Panc1 (cell line): ENCODE measurements at regions not wholly inside any gene's neighbourhood (a gene's known extent, or its start where the extent isn't known, plus 50 kb on each side); places are given as distances from the start of the nearest gene placed in this dataset.

Experiments used
- ATAC-seq: fragments of 200-7000 bp; cut with Tn5 transposase; 2 replicates; pipeline ENCODE4 v1.9.1; 2020; ENCODE audit warnings: mild to moderate bottlenecking, moderate library complexity
- BruUV-seq: library from RNA; stranded (reverse); fragments of 400-500 nt; replicated peaks from 2 replicates; lab custom pipeline; 2021; lab: Mats Ljungman, UMichigan
- CTCF ChIA-PET: fragments of 300-600 bp; sonication (Branson Sonifier 250); formaldehyde crosslinking; loops from one replicate; lab custom pipeline; 2022; ENCODE audit warnings: antibody characterized with exemption; lab: Charles Lee
- POLR2A ChIA-PET: fragments of 300-600 bp; sonication (Branson Sonifier 250); formaldehyde crosslinking; loops from one replicate; lab custom pipeline; 2022; ENCODE audit warnings: antibody characterized with exemption; lab: Charles Lee
- DNase-seq: peaks from one replicate; pipeline ENCODE4 v3.0.0-alpha.2; 2010; ENCODE audit warnings: low read depth, low spot score
- H3K27ac ChIP-seq: 2 replicates; pipeline ENCODE4 v1.5.1; 2011; ENCODE audit warnings: mild to moderate bottlenecking, low read length, inconsistent platforms
- H3K27me3 ChIP-seq: fragments of 200-500 bp; sonication (Bioruptor generic); 2 replicates; pipeline ENCODE4 v1.6.0; 2014; ENCODE audit warnings: low read length, inconsistent platforms; ENCODE audit not compliant: control insufficient read depth, insufficient read depth
- H3K36me3 ChIP-seq: fragments of 200-500 bp; sonication (Bioruptor generic); 2 replicates; pipeline ENCODE4 v1.5.1; 2014; ENCODE audit warnings: inconsistent platforms, mild to moderate bottlenecking, low read length, moderate library complexity; ENCODE audit not compliant: control insufficient read depth, insufficient read depth
- H3K4me1 ChIP-seq: 2 replicates; pipeline ENCODE4 v1.5.1; 2011; ENCODE audit warnings: inconsistent platforms, mild to moderate bottlenecking, low read length, moderate library complexity; ENCODE audit not compliant: control insufficient read depth, insufficient read depth
- H3K4me3 ChIP-seq, 2 experiments: 2 replicates each; pipeline ENCODE4 v1.5.1; 2011 to 2012; ENCODE audit warnings: low read depth in 2 of 2, low read length in 2 of 2, mild to moderate bottlenecking in 2 of 2, inconsistent platforms in 1 of 2, moderate library complexity in 1 of 2
- H3K9me3 ChIP-seq: fragments of 200-500 bp; sonication (Bioruptor generic); 2 replicates; pipeline ENCODE4 v1.5.1; 2014; ENCODE audit warnings: low read depth, mild to moderate bottlenecking, inconsistent platforms, low read length, moderate library complexity; ENCODE audit not compliant: control insufficient read depth, insufficient read depth
- CTCF ChIP-seq: fragments of 450-650 bp; IDR thresholded peaks from 2 replicates; pipeline ENCODE4 v1.5.1; 2017; ENCODE audit warnings: mild to moderate bottlenecking
- POLR2AphosphoS5 ChIP-seq: IDR thresholded peaks from 2 replicates; pipeline ENCODE4 v1.6.1; 2012; ENCODE audit warnings: mild to moderate bottlenecking, low read depth, low read length, moderate library complexity
- REST ChIP-seq, 2 experiments: IDR thresholded peaks; 2 replicates each; pipeline ENCODE4 v1.6.1; 2011 to 2012; ENCODE audit warnings: low read depth in 2 of 2, control low read depth in 1 of 2, low read length in 1 of 2, mild to moderate bottlenecking in 1 of 2, moderate library complexity in 1 of 2; ENCODE audit not compliant: insufficient read depth in 1 of 2
- SIN3A ChIP-seq: IDR thresholded peaks from 2 replicates; pipeline ENCODE4 v1.6.1; 2012; ENCODE audit warnings: low read depth, mild to moderate bottlenecking, low read length, moderate library complexity, borderline replicate concordance; ENCODE audit not compliant: insufficient read depth
- TCF7L2 ChIP-seq: IDR thresholded peaks from 2 replicates; pipeline ENCODE4 v1.6.1; 2011; ENCODE audit warnings: mild to moderate bottlenecking, low read depth, low read length, inconsistent platforms
- in situ Hi-C: cut with HindIII; loops from 2 replicates; pipeline ENCODE4 v1.10.0; 2016; ENCODE audit warnings: low sequenced_read_pairs, low pct_unique_long_range_greater_than_20kb
- intact Hi-C: fragments of 100-400 bp; cut with micrococcal nuclease; formaldehyde crosslinking; loops from one replicate; pipeline ENCODE4 v1.10.0; 2022; ENCODE audit not compliant: unreplicated experiment

GRCh38 chr7:32266932-32267475, 196.8 kb upstream of the PDE1C start:
- no peaks in the 10 kb centered on the region for H3K4me1 ChIP-seq
- TF ChIP-seq CTCF = peak; percentile 33
- TF ChIP-seq POLR2AphosphoS5 = no peak
- TF ChIP-seq SIN3A = no peak
- no peak overlapping the region for H3K27ac ChIP-seq
- H3K9me3 ChIP-seq = no peaks in the 10 kb centered on the region
- H3K36me3 ChIP-seq = no peaks in the 10 kb centered on the region
- BruUV-seq = no TSS peak
- H3K4me3 ChIP-seq = no peak overlapping the region
- H3K27me3 ChIP-seq = 0 out of 2 replicates have a peak, but pooled peaks cover 2% of the 10 kb centered on the region
- intact Hi-C loops = no loop called here
- in situ Hi-C loops = no loop called here
- ATAC-seq (peak; percentile 71), DNase-seq (no peak)
- CTCF ChIA-PET = no interaction called here
- POLR2A ChIA-PET = no interaction called here

- no peaks in the 10 kb centered on the region for H3K9me3 ChIP-seq
- in situ Hi-C loops (no loop called here), intact Hi-C loops (no loop called here)
- H3K27me3 ChIP-seq = 0 out of 2 replicates have a peak, but pooled peaks cover 2% of the 10 kb centered on the region
- ChIA-PET POLR2A (no interaction called here), CTCF (no interaction called here)
- H3K4me1 ChIP-seq = no peaks in the 10 kb centered on the region
- no TSS peak for BruUV-seq
- no peak for DNase-seq
- H3K36me3 ChIP-seq = no peaks in the 10 kb centered on the region
- no peak overlapping the region for H3K4me3 ChIP-seq
- TF ChIP-seq REST (IDR thresholded peaks at IDR 0.05; ENCODE audit: insufficient read depth in 1 of 2, low read depth in 2 of 2, low read length in 1 of 2) (no peak), CTCF (no peak), POLR2AphosphoS5 (no peak), SIN3A (no peak), TCF7L2 (no peak)
- ATAC-seq = no peak
- no peak overlapping the region for H3K27ac ChIP-seq
These were observed 194.6 kb upstream of the PDE1C start for GRCh38 chr7:32264702-32265284.
